ENCODE measurements at regions not wholly inside any gene's neighbourhood (a gene's known extent, or its start where the extent isn't known, plus 50 kb on each side); places are given as distances from the start of the nearest gene placed in this dataset.

GRCh38 chr6:11432091-11432490 is 105.5 kb upstream of the TMEM170B start:
- no peak for DNase-seq (ENCODE audit: low read depth, low spot score)
- H3K9ac ChIP-seq (ENCODE audit: control insufficient read depth, insufficient read depth, low read length): no peak overlapping the region
- in situ Hi-C loops (cut with MboI): no loop called here

More at GRCh38 chr6:11432091-11432490, 105.5 kb upstream of the TMEM170B start:
- Histone ChIP-seq H3K27ac (ENCODE audit: control insufficient read depth, insufficient read depth) (no peak overlapping the region), H4K20me1 (ENCODE audit: control insufficient read depth, insufficient read depth) (no peaks in the 10 kb centered on the region), H3K4me3 (no peak overlapping the region), H3K36me3 (ENCODE audit: control insufficient read depth in 2 of 2, insufficient read depth in 2 of 2, low read length in 1 of 2) (no peaks in the 10 kb centered on the region), H3K4me2 (ENCODE audit: control insufficient read depth, insufficient read depth) (no peak overlapping the region), H3K79me2 (ENCODE audit: control insufficient read depth, insufficient read depth, low read length) (no peaks in the 10 kb centered on the region), H3K9me3 (replicated peaks; ENCODE audit: control insufficient read depth, insufficient read depth, low read length) (no peaks in the 10 kb centered on the region; the same call in 2 of the 3 replicates), H3K27me3 (replicated peaks in 1 of 2; ENCODE audit: control insufficient read depth in 2 of 2, insufficient read depth in 2 of 2, low read length in 1 of 2) (no peaks in the 10 kb centered on the region), H2AFZ (ENCODE audit: control insufficient read depth, low read depth, low read length) (no peak overlapping the region), H3K4me1 (ENCODE audit: control insufficient read depth, insufficient read depth, low read length) (peaks cover 33% of the 10 kb centered on the region)
- BruUV-seq (replicated peaks): no TSS peak
- intact Hi-C loops (cut with micrococcal nuclease; ENCODE audit: unreplicated experiment): no loop called here
- ATAC-seq (no peak), FAIRE-seq (no peak)
- WGBS (ENCODE audit: insufficient coverage, insufficient replicate concordance, low lambda C conversion rate, missing lambda C conversion rate): 62% methylated on average over 6 of the region's 6 CpGs
- ChIA-PET RAD21 (ENCODE audit: unreplicated experiment) (interaction anchor here (0.9 to 7.3 kb wide), 8 partner anchors 10 to 63 kb away, joined by 3 to 82 read pairs (median 14); no protein-coding TSS in a partner anchor), POLR2A (interaction anchor here (0.5 to 2.8 kb wide), 5 partner anchors 10 to 94 kb away, joined by 3 to 8 read pairs (median 4); no protein-coding TSS in a partner anchor), SMC1A (ENCODE audit: uncharacterized antibody, unreplicated experiment) (interaction anchor here (0.7 to 17.4 kb wide), 15 partner anchors 9 to 244 kb away, joined by 3 to 190 read pairs (median 7); no protein-coding TSS in a partner anchor), CTCF (interaction anchor here (0.7 to 2.9 kb wide), 6 partner anchors 10 to 64 kb away, joined by 3 to 10 read pairs (median 6); no protein-coding TSS in a partner anchor)
- no peak for TF ChIP-seq HCFC1 (IDR thresholded peaks at IDR 0.05; ENCODE audit: low read length)
- no peak for TF ChIP-seq ELK1 (IDR thresholded peaks at IDR 0.05; ENCODE audit: low read depth, low read length)
- TF ChIP-seq MYC (IDR thresholded peaks at IDR 0.05; ENCODE audit: insufficient read depth, insufficient read length, insufficient replicate concordance, low read length, severe bottlenecking): no peak
- TF ChIP-seq GABPA (IDR thresholded peaks at IDR 0.05; ENCODE audit: low read depth): no peak
- no peak for TF ChIP-seq ZBTB33 (IDR thresholded peaks at IDR 0.05)
- TF ChIP-seq EGR1 (IDR thresholded peaks at IDR 0.05; ENCODE audit: borderline replicate concordance in 1 of 2, low read depth in 2 of 2, low read length in 2 of 2): no peak
- TF ChIP-seq POU2F2 (IDR thresholded peaks at IDR 0.05; ENCODE audit: borderline replicate concordance, low read depth, low read length): no peak
- no peak for TF ChIP-seq SPI1 (IDR thresholded peaks at IDR 0.05; ENCODE audit: borderline replicate concordance, insufficient read depth, low read depth, low read length)
- no peak for TF ChIP-seq MEF2B (IDR thresholded peaks at IDR 0.05; ENCODE audit: partially characterized antibody, poor library complexity, severe bottlenecking)
- no peak for TF ChIP-seq EED (IDR thresholded peaks at IDR 0.05; ENCODE audit: low read depth)
- TF ChIP-seq RFX5 (IDR thresholded peaks at IDR 0.05; ENCODE audit: low read depth, low read length): no peak

Data from GM12878 (cell line).